Activated T-helper 17 cell treated with anti-CD3 and anti-CD28 coated beads, Interleukin-2, amount 50 U/mL, for 72 hours (primary cell): ENCODE measurements at regions not wholly inside any gene's neighbourhood (a gene's known extent, or its start where the extent isn't known, plus 50 kb on each side); places are given as distances from the start of the nearest gene placed in this dataset.

Experiments
- ATAC-seq: fragments of 150-1000 bp; cut with Tn5 transposase; replicated peaks from 2 replicates; pipeline ENCODE4 v1.10.0; 2021; ENCODE audit warnings: mild to moderate bottlenecking, moderate library complexity
- H3K27ac Mint-ChIP-seq: one replicate; pipeline ENCODE4 v1.8.0; 2022; ENCODE audit warnings: mixed read lengths
- H3K27me3 Mint-ChIP-seq: one replicate; pipeline ENCODE4 v1.8.0; 2022; ENCODE audit warnings: mixed read lengths
- H3K36me3 Mint-ChIP-seq: one replicate; pipeline ENCODE4 v1.8.0; 2022; ENCODE audit warnings: low read depth, mild to moderate bottlenecking, mixed read lengths
- H3K4me1 Mint-ChIP-seq: one replicate; pipeline ENCODE4 v1.8.0; 2022; ENCODE audit warnings: mixed read lengths
- H3K4me3 Mint-ChIP-seq: one replicate; pipeline ENCODE4 v1.8.0; 2022; ENCODE audit warnings: mild to moderate bottlenecking, mixed read lengths
- H3K9me3 Mint-ChIP-seq: one replicate; pipeline ENCODE4 v1.8.0; 2022; ENCODE audit warnings: mixed read lengths

GRCh38 chr4:56732301-56732700, 51.2 kb upstream of the HOPX start:
- no peaks in the 10 kb centered on the region for H3K36me3 Mint-ChIP-seq
- no peaks in the 10 kb centered on the region for H3K9me3 Mint-ChIP-seq
- peaks cover 9% of the 10 kb centered on the region for H3K27me3 Mint-ChIP-seq
- peaks cover 4% of the 10 kb centered on the region for H3K4me1 Mint-ChIP-seq
- no peak overlapping the region for H3K27ac Mint-ChIP-seq
- no peak overlapping the region for H3K4me3 Mint-ChIP-seq
- no peak for ATAC-seq

GRCh38 chr4:56731857-56732256, 50.8 kb upstream of the HOPX start:
- Mint-ChIP-seq H3K27me3 (peaks cover 9% of the 10 kb centered on the region), H3K4me3 (no peak overlapping the region), H3K36me3 (no peaks in the 10 kb centered on the region), H3K4me1 (peaks cover 4% of the 10 kb centered on the region), H3K27ac (no peak overlapping the region), H3K9me3 (no peaks in the 10 kb centered on the region)
- ATAC-seq: no peak
